Left lobe of liver (tissue), 2 donors: ENCODE measurements at regions not wholly inside any gene's neighbourhood (a gene's known extent, or its start where the extent isn't known, plus 50 kb on each side); places are given as distances from the start of the nearest gene placed in this dataset.
"Not testable (repeated sequence)": the region's sequence is repeated elsewhere in the genome, so short reads cannot be mapped to it uniquely, and the experiment has no call there.

Experiments used
- ATAC-seq: fragments of 200-7000 bp; cut with Tn5 transposase; one replicate; pipeline ENCODE4 v1.9.1; 2020; ENCODE audit warnings: mild to moderate bottlenecking, moderate library complexity
- DNase-seq: peaks from one replicate; pipeline ENCODE4 v3.0.0-alpha.2; 2020; ENCODE audit warnings: low spot score
- donor health status: DM: no; HTN: no; CAD: no; lungs with moderate emphysema.
- donor health status: DM: no; HTN: yes; CAD: no.

GRCh38 chr1:38522915-38523567 lies 336.5 kb downstream of the RRAGC start:
- ATAC-seq (no peak), DNase-seq (no peak)

GRCh38 chr1:38516560-38516959 lies 343.0 kb downstream of the RRAGC start:
- ATAC-seq (no peak), DNase-seq (no peak)

GRCh38 chr1:38512789-38513188 lies 346.8 kb downstream of the RRAGC start:
- no peak for DNase-seq
- ATAC-seq, result no peak

- ATAC-seq (no peak), DNase-seq (no peak)
Measured at GRCh38 chr1:38512024-38512767, 347.4 kb downstream of the RRAGC start.

GRCh38 chr1:38508232-38508631 lies 351.3 kb downstream of the RRAGC start:
- no peak for DNase-seq
- ATAC-seq, result no peak

GRCh38 chr1:38507563-38507962 lies 352.0 kb downstream of the RRAGC start:
- ATAC-seq, result no peak
- DNase-seq, result no peak

GRCh38 chr1:38505944-38506343 lies 353.6 kb downstream of the RRAGC start:
- ATAC-seq (no peak), DNase-seq (no peak)

GRCh38 chr1:38502758-38503157 lies 356.8 kb downstream of the RRAGC start:
- DNase-seq (no peak), ATAC-seq (no peak)

GRCh38 chr1:38500891-38501290 lies 358.7 kb downstream of the RRAGC start:
- no peak for DNase-seq
- ATAC-seq, result no peak

GRCh38 chr1:38500352-38500751 lies 359.2 kb downstream of the RRAGC start:
- DNase-seq, result no peak
- no peak for ATAC-seq

- no peak for ATAC-seq
- DNase-seq, result no peak
Measured at GRCh38 chr1:38498686-38499085, 360.9 kb downstream of the RRAGC start.

GRCh38 chr1:38497921-38498656 lies 361.5 kb downstream of the RRAGC start:
- no peak for DNase-seq
- no peak for ATAC-seq

- not testable (repeated sequence) for DNase-seq, ATAC-seq
Measured at GRCh38 chr1:38493306-38493705, 366.3 kb downstream of the RRAGC start.

- DNase-seq (no peak), ATAC-seq (no peak)
Measured at GRCh38 chr1:38489844-38490270, 369.7 kb downstream of the RRAGC start.

GRCh38 chr1:38488162-38488898 lies 371.2 kb downstream of the RRAGC start:
- no peak for ATAC-seq
- no peak for DNase-seq

- ATAC-seq (no peak), DNase-seq (no peak)
Measured at GRCh38 chr1:38487396-38487795, 372.2 kb downstream of the RRAGC start.

- ATAC-seq, result no peak
- DNase-seq, result no peak
Measured at GRCh38 chr1:38486085-38486484, 373.5 kb downstream of the RRAGC start.

GRCh38 chr1:38481871-38482826 lies 377.4 kb downstream of the RRAGC start:
- no peak for ATAC-seq
- DNase-seq, result no peak

GRCh38 chr1:38479662-38480061 lies 379.9 kb downstream of the RRAGC start:
- DNase-seq, ATAC-seq: not testable (repeated sequence)

GRCh38 chr1:38477811-38478210 lies 381.8 kb downstream of the RRAGC start:
- ATAC-seq (no peak), DNase-seq (no peak)
